GM12865 (cell line): ENCODE measurements at regions not wholly inside any gene's neighbourhood (a gene's known extent, or its start where the extent isn't known, plus 50 kb on each side); places are given as distances from the start of the nearest gene placed in this dataset.
"Not testable (repeated sequence)": the region's sequence is repeated elsewhere in the genome, so short reads cannot be mapped to it uniquely, and the experiment has no call there.

ENCODE experiments used
- DNase-seq: peaks from one replicate; pipeline ENCODE4 v3.0.0; 2010; ENCODE audit warnings: low read depth
- H3K4me3 ChIP-seq: 2 replicates; pipeline ENCODE4 v1.5.1; 2011; ENCODE audit warnings: mild to moderate bottlenecking, low read depth, low read length, control low read depth
- TF ChIP-seq, protein P1 (sequence below): IDR thresholded peaks from 2 replicates; pipeline ENCODE4 v1.5.1; 2011; ENCODE audit warnings: low read length, control low read depth, low read depth, inconsistent platforms; ENCODE audit not compliant: insufficient read depth; ENCODE audit errors: missing control alignments

DNA sequence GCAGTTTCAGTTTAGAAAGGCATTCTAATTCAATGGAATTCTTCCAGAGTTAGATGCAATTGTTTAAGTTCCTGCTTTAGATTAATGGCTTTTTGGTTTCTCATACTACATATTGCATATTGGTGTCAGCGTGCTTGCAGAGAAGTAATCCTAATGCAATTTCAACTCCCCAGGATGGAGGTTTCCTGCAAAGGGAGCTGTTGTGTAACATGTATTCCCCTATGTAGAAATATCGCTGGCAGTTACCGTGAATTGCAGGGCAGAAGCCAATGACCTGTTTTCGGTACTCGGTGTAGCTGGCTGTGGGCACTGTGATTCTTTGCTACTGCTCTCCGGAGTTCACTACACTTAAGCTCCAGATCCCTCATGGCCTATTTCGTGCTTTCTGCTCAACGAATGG is 256.1 kb upstream of the PTBP2 start:
- no peak for DNase-seq
- TF ChIP-seq, protein P1, sequence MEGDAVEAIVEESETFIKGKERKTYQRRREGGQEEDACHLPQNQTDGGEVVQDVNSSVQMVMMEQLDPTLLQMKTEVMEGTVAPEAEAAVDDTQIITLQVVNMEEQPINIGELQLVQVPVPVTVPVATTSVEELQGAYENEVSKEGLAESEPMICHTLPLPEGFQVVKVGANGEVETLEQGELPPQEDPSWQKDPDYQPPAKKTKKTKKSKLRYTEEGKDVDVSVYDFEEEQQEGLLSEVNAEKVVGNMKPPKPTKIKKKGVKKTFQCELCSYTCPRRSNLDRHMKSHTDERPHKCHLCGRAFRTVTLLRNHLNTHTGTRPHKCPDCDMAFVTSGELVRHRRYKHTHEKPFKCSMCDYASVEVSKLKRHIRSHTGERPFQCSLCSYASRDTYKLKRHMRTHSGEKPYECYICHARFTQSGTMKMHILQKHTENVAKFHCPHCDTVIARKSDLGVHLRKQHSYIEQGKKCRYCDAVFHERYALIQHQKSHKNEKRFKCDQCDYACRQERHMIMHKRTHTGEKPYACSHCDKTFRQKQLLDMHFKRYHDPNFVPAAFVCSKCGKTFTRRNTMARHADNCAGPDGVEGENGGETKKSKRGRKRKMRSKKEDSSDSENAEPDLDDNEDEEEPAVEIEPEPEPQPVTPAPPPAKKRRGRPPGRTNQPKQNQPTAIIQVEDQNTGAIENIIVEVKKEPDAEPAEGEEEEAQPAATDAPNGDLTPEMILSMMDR, result no peak
- H3K4me3 ChIP-seq, result no peak overlapping the region

- DNase-seq, result no peak
- TF ChIP-seq, protein P1, result no peak
- H3K4me3 ChIP-seq, result no peak overlapping the region
Observed at GRCh38 chr1:96466842-96467241, 254.7 kb upstream of the PTBP2 start.

GRCh38 chr1:96469726-96470125 is 251.9 kb upstream of the PTBP2 start:
- DNase-seq, H3K4me3 ChIP-seq: not testable (repeated sequence)

DNA sequence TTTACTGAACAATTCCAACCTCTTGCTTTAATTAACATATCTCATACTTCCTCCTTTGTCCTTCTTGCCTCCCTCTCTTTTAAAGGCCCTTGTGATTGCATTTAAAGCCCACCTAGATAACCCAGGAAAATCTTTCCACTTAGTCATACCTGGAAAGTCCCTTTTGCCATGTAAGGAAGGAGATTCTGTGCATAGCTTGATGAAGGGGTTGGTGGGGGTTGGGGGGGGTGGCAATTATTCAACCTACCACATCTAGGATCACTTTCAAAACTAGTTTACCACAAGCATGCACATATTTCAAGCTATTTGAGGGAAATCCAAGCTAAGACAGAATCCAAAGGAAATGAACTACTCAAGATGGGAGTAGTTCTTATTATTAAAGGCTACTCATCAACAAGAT is 249.1 kb upstream of the PTBP2 start:
- TF ChIP-seq, protein P1, result no peak
- no peak for DNase-seq
- H3K4me3 ChIP-seq, result no peak overlapping the region

DNA sequence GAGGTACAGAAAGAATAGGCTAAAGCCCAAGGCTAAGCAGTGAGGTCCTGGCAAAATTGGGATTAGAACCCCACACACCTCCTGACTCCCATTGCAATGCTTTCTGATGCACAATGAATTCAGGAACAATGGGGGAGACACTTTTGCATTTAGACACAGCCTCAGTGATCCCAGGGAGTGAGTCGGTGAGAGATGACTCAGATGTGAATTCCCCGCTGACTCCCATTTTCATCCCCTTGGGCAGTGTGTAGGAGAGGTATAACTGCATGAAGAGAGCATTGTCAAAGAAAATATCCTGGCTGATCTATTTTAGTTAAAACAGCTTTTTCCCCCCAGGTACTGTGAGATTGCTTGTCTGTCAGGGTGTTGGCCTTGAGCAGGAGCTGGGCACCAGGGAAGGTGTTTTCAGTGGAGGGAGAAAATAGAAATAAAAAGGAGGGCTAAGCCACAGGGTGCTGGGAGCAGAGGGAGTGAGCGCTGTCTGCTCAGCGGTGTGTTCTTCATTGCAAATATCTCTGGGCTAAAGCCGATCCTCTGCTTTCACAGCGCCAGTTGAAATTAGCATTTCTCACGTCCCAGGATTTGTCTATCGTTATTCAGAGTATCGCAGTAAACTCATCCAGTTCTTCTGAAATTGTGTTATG is 247.7 kb upstream of the PTBP2 start:
- TF ChIP-seq, protein P1, result no peak
- DNase-seq, result no peak
- no peak overlapping the region for H3K4me3 ChIP-seq

DNA sequence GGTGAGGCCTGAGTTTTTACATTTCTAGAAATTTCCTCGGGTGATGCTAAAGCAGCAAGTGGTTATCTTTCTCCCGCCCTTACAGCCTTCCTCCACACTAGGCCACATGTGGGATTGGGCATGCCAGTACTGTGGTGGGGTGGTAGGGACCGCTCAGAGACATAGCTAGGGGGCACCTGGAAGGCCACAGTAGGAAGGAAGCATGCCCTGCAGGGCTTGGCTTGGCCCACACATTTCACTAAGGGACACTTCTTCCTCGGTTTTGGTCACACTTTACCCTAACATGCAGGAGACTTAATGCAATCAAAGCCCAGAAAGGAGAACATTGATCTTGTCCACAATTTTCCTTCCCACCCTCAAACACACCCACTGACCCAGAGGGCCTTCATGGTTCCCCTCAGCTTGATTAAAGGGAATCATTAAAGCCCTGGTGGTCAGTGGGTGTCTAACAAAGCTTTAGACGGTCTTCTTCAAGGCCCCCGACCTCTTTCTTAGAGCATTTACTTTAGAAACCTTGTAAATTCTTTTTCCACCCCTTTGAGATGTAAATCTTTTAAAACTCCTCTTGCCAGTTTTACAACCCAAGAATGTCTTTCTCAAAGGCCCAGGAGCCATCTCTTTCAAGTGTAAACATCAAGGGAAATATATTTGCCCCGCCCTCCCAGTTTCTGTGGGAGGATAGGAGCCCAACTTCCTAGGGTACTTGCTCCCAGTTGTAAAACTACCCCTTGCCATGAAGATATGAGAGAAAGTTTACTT is 246.4 kb upstream of the PTBP2 start:
- no peak for DNase-seq
- H3K4me3 ChIP-seq, result no peak overlapping the region
- TF ChIP-seq, protein P1, result no peak

DNA sequence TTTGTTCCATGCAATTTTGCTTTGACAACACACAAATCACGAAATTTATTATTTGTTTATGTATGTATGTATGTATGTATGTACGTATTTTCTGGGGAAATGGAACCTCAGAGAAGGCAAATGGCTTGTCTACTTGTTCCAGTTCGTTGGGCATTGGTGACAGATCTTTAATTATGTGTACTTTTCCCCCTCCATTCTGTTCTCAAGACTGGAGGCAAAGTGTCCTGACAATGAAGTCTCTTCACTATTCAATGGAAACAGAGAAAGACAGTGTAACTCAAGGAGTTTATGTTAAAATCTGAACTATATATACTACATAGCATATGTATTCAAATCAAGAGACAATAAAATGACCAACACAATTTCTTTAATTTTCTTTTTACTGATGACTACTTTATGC is 245.7 kb upstream of the PTBP2 start:
- no peak for DNase-seq
- TF ChIP-seq, protein P1, result no peak
- H3K4me3 ChIP-seq, result no peak overlapping the region
